Prostate gland (tissue), 2 donors: ENCODE measurements at regions not wholly inside any gene's neighbourhood (a gene's known extent, or its start where the extent isn't known, plus 50 kb on each side); places are given as distances from the start of the nearest gene placed in this dataset.

Experiments used
- POLR2A ChIP-seq: fragments of 450-650 bp; IDR thresholded peaks from one replicate; pipeline ENCODE4 v1.6.1; 2016; ENCODE audit warnings: antibody characterized with exemption, mild to moderate bottlenecking
- POLR2AphosphoS5 ChIP-seq: sonication (generic); formaldehyde crosslinking; IDR thresholded peaks from one replicate; pipeline ENCODE4 v1.6.1; 2017; ENCODE audit warnings: antibody characterized with exemption
- TF ChIP-seq, protein P1 (sequence below), 4 experiments: fragments of 200-600 bp in 2 of 4; fragments of 450-650 bp in 2 of 4; sonication (generic) in 2 of 4; IDR thresholded peaks; 1 replicate in 3 of 4; 2 replicates in 1 of 4; pipeline ENCODE4 v1.5.1; 2016 to 2019; ENCODE audit warnings: antibody characterized with exemption in 4 of 4, mild to moderate bottlenecking in 2 of 4, moderate library complexity in 2 of 4

DNA sequence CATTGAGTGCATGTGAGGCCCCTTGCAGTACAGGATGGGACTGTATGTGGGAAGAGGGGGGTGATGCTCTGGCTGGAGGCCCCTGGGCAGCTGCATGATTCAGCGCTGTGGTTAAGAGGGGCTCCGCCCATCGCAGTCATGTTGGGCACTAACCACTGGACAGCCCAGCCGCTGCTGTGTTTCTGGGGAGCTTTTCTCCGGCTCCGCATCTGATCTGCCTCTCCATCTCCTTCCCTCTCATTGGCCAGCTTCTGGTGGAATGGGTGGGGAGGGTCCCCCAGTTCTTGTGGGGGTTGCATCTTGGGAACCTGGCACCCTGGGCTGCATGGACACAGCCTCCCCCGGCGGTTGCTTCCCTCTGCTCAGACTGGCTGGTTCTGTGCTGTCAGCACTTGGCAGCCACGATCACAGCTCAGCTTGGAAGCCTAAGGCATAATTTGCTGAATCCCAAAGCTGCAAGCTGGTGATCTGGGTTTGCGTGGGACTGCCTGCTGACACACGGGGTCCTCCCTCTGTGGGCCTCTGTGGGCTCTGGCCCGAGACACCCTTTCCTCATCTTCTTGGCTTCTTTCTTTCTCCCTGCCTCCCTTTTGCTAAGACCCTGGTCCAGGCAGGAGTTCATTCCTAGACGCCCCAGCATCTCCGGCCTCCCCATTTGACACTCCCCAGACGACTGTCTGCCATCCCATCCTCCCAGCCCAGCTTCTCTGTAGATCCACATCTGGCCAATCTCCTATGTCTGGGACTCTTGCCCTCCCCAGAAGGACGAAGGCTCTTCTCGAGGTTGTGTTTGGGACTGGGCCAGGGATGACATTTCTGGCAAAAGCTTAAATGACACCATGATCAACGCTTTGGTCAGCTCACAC is 168.3 kb downstream of the SEC14L1 start:
- TF ChIP-seq, protein P1, sequence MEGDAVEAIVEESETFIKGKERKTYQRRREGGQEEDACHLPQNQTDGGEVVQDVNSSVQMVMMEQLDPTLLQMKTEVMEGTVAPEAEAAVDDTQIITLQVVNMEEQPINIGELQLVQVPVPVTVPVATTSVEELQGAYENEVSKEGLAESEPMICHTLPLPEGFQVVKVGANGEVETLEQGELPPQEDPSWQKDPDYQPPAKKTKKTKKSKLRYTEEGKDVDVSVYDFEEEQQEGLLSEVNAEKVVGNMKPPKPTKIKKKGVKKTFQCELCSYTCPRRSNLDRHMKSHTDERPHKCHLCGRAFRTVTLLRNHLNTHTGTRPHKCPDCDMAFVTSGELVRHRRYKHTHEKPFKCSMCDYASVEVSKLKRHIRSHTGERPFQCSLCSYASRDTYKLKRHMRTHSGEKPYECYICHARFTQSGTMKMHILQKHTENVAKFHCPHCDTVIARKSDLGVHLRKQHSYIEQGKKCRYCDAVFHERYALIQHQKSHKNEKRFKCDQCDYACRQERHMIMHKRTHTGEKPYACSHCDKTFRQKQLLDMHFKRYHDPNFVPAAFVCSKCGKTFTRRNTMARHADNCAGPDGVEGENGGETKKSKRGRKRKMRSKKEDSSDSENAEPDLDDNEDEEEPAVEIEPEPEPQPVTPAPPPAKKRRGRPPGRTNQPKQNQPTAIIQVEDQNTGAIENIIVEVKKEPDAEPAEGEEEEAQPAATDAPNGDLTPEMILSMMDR (IDR thresholded peaks at IDR 0.05): no peak
- no peak for TF ChIP-seq POLR2A
- TF ChIP-seq POLR2AphosphoS5: no peak
